HepG2 (cell line): ENCODE measurements at regions not wholly inside any gene's neighbourhood (a gene's known extent, or its start where the extent isn't known, plus 50 kb on each side); places are given as distances from the start of the nearest gene placed in this dataset.

Source experiments
- FOXK2 ChIP-seq: fragments of 450-650 bp; IDR thresholded peaks from 2 replicates; pipeline ENCODE4 v1.6.1; 2016
- KDM2A ChIP-seq: sonication (generic); formaldehyde crosslinking; IDR thresholded peaks from 2 replicates; pipeline ENCODE4 v1.4.0; 2020; ENCODE audit warnings: low read depth, missing genetic modification reagents, borderline replicate concordance
- POLR2AphosphoS2 ChIP-seq: IDR thresholded peaks from 2 replicates; pipeline ENCODE4 v1.6.1; 2011; ENCODE audit warnings: low read depth, low read length, improper control_type of control experiment
- SIN3A ChIP-seq: IDR thresholded peaks from 2 replicates; pipeline ENCODE4 v1.6.1; 2011; ENCODE audit warnings: low read depth, mild to moderate bottlenecking, control low read depth, low read length, borderline replicate concordance
- STAT5B ChIP-seq: sonication (generic); formaldehyde crosslinking; IDR thresholded peaks from 2 replicates; pipeline ENCODE4 v1.4.0; 2020; ENCODE audit warnings: missing genetic modification reagents
- WIZ ChIP-seq: sonication (generic); formaldehyde crosslinking; IDR thresholded peaks from 2 replicates; pipeline ENCODE4 v1.5.1; 2020; ENCODE audit warnings: mild to moderate bottlenecking, missing genetic modification reagents
- YY1 ChIP-seq: IDR thresholded peaks from 2 replicates; pipeline ENCODE4 v1.6.1; 2011; ENCODE audit warnings: low read length, low read depth, moderate library complexity, mild to moderate bottlenecking; ENCODE audit not compliant: insufficient read depth, insufficient replicate concordance
- ZBTB21 ChIP-seq: sonication (generic); formaldehyde crosslinking; IDR thresholded peaks from 2 replicates; pipeline ENCODE4 v1.4.0; 2020; ENCODE audit warnings: missing genetic modification reagents
- ZNF33B ChIP-seq: sonication (generic); formaldehyde crosslinking; IDR thresholded peaks from 2 replicates; pipeline ENCODE4 v1.5.1; 2020; ENCODE audit warnings: mild to moderate bottlenecking, missing genetic modification reagents
- TF ChIP-seq, protein P1 (sequence below): sonication (generic); formaldehyde crosslinking; IDR thresholded peaks from 2 replicates; pipeline ENCODE4 v1.4.0; 2020; ENCODE audit warnings: low read depth, missing genetic modification reagents
- TF ChIP-seq, protein P2 (sequence below): sonication (generic); formaldehyde crosslinking; IDR thresholded peaks from 2 replicates; pipeline ENCODE4 v1.4.0; 2020; ENCODE audit warnings: missing genetic modification reagents
- TF ChIP-seq, protein P3 (sequence below): sonication (generic); formaldehyde crosslinking; IDR thresholded peaks from 2 replicates; pipeline ENCODE4 v1.5.0; 2020; ENCODE audit warnings: mild to moderate bottlenecking, missing genetic modification reagents, moderate library complexity
- TF ChIP-seq, protein P4 (sequence below): IDR thresholded peaks from 2 replicates; pipeline ENCODE4 v1.6.1; 2016
- TF ChIP-seq, protein P5 (sequence below), 2 experiments: sonication (generic) in 1 of 2; formaldehyde crosslinking in 1 of 2; IDR thresholded peaks; 2 replicates each; pipeline versions ENCODE4 v1.5.1 to v1.6.1; 2011 to 2020; ENCODE audit warnings: borderline replicate concordance in 1 of 2, low read depth in 1 of 2, low read length in 1 of 2, mild to moderate bottlenecking in 1 of 2, missing genetic modification reagents in 1 of 2, moderate library complexity in 1 of 2

DNA sequence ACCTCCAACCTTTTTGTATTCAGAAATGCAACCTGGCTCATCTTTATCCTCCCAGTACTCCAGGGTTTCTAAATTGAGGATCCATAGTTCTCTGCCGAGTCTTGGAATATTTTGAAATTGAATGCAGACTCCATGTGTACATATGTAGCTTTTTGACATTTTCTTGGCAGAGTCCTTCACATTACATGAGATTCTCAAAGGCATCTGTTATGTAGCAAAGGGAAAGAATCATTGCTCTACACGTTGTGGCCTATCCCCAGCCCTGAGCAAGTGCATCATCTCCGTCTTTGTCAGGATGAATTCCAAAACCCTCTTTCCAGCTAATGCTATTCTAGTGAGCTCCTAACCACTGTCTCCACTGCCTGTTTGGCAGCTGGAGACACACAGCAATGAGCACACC, 742.9 kb downstream of the DHX35 start:
- TF ChIP-seq, protein P1, sequence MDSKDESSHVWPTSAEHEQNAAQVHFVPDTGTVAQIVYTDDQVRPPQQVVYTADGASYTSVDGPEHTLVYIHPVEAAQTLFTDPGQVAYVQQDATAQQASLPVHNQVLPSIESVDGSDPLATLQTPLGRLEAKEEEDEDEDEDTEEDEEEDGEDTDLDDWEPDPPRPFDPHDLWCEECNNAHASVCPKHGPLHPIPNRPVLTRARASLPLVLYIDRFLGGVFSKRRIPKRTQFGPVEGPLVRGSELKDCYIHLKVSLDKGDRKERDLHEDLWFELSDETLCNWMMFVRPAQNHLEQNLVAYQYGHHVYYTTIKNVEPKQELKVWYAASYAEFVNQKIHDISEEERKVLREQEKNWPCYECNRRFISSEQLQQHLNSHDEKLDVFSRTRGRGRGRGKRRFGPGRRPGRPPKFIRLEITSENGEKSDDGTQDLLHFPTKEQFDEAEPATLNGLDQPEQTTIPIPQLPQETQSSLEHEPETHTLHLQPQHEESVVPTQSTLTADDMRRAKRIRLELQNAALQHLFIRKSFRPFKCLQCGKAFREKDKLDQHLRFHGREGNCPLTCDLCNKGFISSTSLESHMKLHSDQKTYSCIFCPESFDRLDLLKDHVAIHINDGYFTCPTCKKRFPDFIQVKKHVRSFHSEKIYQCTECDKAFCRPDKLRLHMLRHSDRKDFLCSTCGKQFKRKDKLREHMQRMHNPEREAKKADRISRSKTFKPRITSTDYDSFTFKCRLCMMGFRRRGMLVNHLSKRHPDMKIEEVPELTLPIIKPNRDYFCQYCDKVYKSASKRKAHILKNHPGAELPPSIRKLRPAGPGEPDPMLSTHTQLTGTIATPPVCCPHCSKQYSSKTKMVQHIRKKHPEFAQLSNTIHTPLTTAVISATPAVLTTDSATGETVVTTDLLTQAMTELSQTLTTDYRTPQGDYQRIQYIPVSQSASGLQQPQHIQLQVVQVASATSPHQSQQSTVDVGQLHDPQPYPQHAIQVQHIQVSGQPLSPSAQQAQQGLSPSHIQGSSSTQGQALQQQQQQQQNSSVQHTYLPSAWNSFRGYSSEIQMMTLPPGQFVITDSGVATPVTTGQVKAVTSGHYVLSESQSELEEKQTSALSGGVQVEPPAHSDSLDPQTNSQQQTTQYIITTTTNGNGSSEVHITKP (CRISPR knock-in tag), result no peak
- TF ChIP-seq WIZ (no peak), STAT5B (CRISPR knock-in tag) (no peak), YY1 (no peak), FOXK2 (no peak), POLR2AphosphoS2 (no peak), ZBTB21 (CRISPR knock-in tag) (no peak), SIN3A (no peak), KDM2A (CRISPR knock-in tag) (no peak), ZNF33B (CRISPR knock-in tag) (no peak)
- TF ChIP-seq, protein P2, sequence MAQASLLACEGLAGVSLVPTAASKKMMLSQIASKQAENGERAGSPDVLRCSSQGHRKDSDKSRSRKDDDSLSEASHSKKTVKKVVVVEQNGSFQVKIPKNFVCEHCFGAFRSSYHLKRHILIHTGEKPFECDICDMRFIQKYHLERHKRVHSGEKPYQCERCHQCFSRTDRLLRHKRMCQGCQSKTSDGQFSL (CRISPR knock-in tag), result no peak
- TF ChIP-seq, protein P3, sequence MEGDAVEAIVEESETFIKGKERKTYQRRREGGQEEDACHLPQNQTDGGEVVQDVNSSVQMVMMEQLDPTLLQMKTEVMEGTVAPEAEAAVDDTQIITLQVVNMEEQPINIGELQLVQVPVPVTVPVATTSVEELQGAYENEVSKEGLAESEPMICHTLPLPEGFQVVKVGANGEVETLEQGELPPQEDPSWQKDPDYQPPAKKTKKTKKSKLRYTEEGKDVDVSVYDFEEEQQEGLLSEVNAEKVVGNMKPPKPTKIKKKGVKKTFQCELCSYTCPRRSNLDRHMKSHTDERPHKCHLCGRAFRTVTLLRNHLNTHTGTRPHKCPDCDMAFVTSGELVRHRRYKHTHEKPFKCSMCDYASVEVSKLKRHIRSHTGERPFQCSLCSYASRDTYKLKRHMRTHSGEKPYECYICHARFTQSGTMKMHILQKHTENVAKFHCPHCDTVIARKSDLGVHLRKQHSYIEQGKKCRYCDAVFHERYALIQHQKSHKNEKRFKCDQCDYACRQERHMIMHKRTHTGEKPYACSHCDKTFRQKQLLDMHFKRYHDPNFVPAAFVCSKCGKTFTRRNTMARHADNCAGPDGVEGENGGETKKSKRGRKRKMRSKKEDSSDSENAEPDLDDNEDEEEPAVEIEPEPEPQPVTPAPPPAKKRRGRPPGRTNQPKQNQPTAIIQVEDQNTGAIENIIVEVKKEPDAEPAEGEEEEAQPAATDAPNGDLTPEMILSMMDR (CRISPR knock-in tag), result no peak
- TF ChIP-seq, protein P4, sequence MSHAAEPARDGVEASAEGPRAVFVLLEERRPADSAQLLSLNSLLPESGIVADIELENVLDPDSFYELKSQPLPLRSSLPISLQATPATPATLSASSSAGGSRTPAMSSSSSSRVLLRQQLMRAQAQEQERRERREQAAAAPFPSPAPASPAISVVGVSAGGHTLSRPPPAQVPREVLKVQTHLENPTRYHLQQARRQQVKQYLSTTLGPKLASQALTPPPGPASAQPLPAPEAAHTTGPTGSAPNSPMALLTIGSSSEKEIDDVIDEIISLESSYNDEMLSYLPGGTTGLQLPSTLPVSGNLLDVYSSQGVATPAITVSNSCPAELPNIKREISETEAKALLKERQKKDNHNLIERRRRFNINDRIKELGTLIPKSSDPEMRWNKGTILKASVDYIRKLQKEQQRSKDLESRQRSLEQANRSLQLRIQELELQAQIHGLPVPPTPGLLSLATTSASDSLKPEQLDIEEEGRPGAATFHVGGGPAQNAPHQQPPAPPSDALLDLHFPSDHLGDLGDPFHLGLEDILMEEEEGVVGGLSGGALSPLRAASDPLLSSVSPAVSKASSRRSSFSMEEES (CRISPR knock-in tag), result no peak
- TF ChIP-seq, protein P5, sequence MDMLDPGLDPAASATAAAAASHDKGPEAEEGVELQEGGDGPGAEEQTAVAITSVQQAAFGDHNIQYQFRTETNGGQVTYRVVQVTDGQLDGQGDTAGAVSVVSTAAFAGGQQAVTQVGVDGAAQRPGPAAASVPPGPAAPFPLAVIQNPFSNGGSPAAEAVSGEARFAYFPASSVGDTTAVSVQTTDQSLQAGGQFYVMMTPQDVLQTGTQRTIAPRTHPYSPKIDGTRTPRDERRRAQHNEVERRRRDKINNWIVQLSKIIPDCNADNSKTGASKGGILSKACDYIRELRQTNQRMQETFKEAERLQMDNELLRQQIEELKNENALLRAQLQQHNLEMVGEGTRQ (IDR thresholded peaks at IDR 0.05; ENCODE audit: low read depth, low read length), result no peak
- TF ChIP-seq, protein P5 (CRISPR knock-in tag; IDR thresholded peaks at IDR 0.05; ENCODE audit: borderline replicate concordance), result no peak
